GM23338 (cell line): ENCODE measurements at regions not wholly inside any gene's neighbourhood (a gene's known extent, or its start where the extent isn't known, plus 50 kb on each side); places are given as distances from the start of the nearest gene placed in this dataset.

Experiments used
- ATAC-seq: fragments of 200-7000 bp; cut with Tn5 transposase; 3 replicates; pipeline ENCODE4 v1.9.1; 2020
- DNase-seq: peaks from one replicate; pipeline ENCODE4 v3.0.0-alpha.2; 2015; ENCODE audit warnings: low spot score
- H2AFZ ChIP-seq: fragments of 200-600 bp; sonication (generic); 2 replicates; pipeline ENCODE4 v1.8.0; 2016; ENCODE audit warnings: antibody characterized with exemption, mild to moderate bottlenecking, moderate library complexity
- H3F3A ChIP-seq: fragments of 200-600 bp; sonication (generic); replicated peaks from 2 replicates; pipeline ENCODE4 v1.8.0; 2017; ENCODE audit warnings: antibody characterized with exemption, mixed run types, low read depth
- H3K27ac ChIP-seq: fragments of 200-600 bp; sonication (generic); 2 replicates; pipeline ENCODE4 v1.6.1; 2016; ENCODE audit warnings: low read depth
- H3K27me3 ChIP-seq: fragments of 200-600 bp; sonication (generic); 2 replicates; pipeline ENCODE4 v1.8.0; 2016; ENCODE audit warnings: mild to moderate bottlenecking, mixed run types, moderate library complexity; ENCODE audit not compliant: insufficient read depth
- H3K36me3 ChIP-seq: fragments of 200-600 bp; sonication (generic); 2 replicates; pipeline ENCODE4 v1.8.0; 2016; ENCODE audit warnings: mild to moderate bottlenecking; ENCODE audit not compliant: insufficient read depth
- H3K4me1 ChIP-seq: fragments of 200-600 bp; sonication (generic); 2 replicates; pipeline ENCODE4 v1.8.0; 2016; ENCODE audit warnings: mild to moderate bottlenecking, moderate library complexity; ENCODE audit not compliant: insufficient read depth
- H3K4me2 ChIP-seq: fragments of 200-600 bp; sonication (generic); 2 replicates; pipeline ENCODE4 v1.7.1; 2017; ENCODE audit warnings: mixed run types
- H3K4me3 ChIP-seq: fragments of 200-600 bp; sonication (generic); 2 replicates; pipeline ENCODE4 v1.6.1; 2016; ENCODE audit warnings: mixed run types
- H3K79me2 ChIP-seq: fragments of 200-600 bp; sonication (generic); replicated peaks from 2 replicates; pipeline ENCODE4 v1.8.0; 2017; ENCODE audit warnings: mild to moderate bottlenecking; ENCODE audit not compliant: insufficient read depth
- H3K9me2 ChIP-seq: fragments of 200-600 bp; sonication (generic); 2 replicates; pipeline ENCODE4 v1.8.0; 2017; ENCODE audit not compliant: insufficient read depth
- H4K20me1 ChIP-seq: fragments of 200-600 bp; sonication (generic); replicated peaks from 2 replicates; pipeline ENCODE4 v1.8.0; 2017; ENCODE audit warnings: mild to moderate bottlenecking; ENCODE audit not compliant: insufficient read depth
- H3K27ac Mint-ChIP-seq: 2 replicates; pipeline ENCODE4 v1.8.0; 2020; ENCODE audit warnings: inconsistent platforms, mild to moderate bottlenecking, moderate library complexity, mixed read lengths
- H3K27me3 Mint-ChIP-seq: 3 replicates; pipeline ENCODE4 v1.8.0; 2022; ENCODE audit warnings: low read depth, mild to moderate bottlenecking, moderate library complexity, mixed read lengths, inconsistent platforms; ENCODE audit not compliant: insufficient read depth, poor library complexity
- H3K36me3 Mint-ChIP-seq: 3 replicates; pipeline ENCODE4 v1.8.0; 2021; ENCODE audit warnings: low read depth, mild to moderate bottlenecking, inconsistent platforms, moderate library complexity, mixed read lengths
- H3K4me1 Mint-ChIP-seq: 3 replicates; pipeline ENCODE4 v1.8.0; 2020; ENCODE audit warnings: mild to moderate bottlenecking, inconsistent platforms, mixed read lengths
- H3K4me3 Mint-ChIP-seq: 3 replicates; pipeline ENCODE4 v1.8.0; 2021; ENCODE audit warnings: moderate library complexity, mild to moderate bottlenecking, inconsistent platforms, mixed read lengths
- H3K9me3 Mint-ChIP-seq: 3 replicates; pipeline ENCODE4 v1.8.0; 2020; ENCODE audit warnings: moderate library complexity, mild to moderate bottlenecking, inconsistent platforms, mixed read lengths
- JUNB ChIP-seq: IDR thresholded peaks from one replicate; pipeline ENCODE4 v1.6.1; 2016; ENCODE audit warnings: antibody characterized with exemption; ENCODE audit not compliant: unreplicated experiment
- STAT1 ChIP-seq: IDR thresholded peaks from one replicate; pipeline ENCODE4 v1.6.1; 2016; ENCODE audit warnings: antibody characterized with exemption; ENCODE audit not compliant: unreplicated experiment
- ZNF114 ChIP-seq: fragments of 250-450 bp; sonication (Bioruptor Pico); IDR thresholded peaks from 2 replicates; pipeline ENCODE4 v1.5.0; 2020; ENCODE audit warnings: mild to moderate bottlenecking, moderate library complexity
- ZNF331 ChIP-seq: fragments of 250-450 bp; sonication (Bioruptor Pico); IDR thresholded peaks from 2 replicates; pipeline ENCODE4 v1.5.0; 2020; ENCODE audit warnings: low read depth, mild to moderate bottlenecking, moderate library complexity
- ZNF462 ChIP-seq: fragments of 250-450 bp; sonication (Bioruptor Pico); IDR thresholded peaks from 2 replicates; pipeline ENCODE4 v1.5.0; 2020; ENCODE audit warnings: mild to moderate bottlenecking, moderate library complexity
- TF ChIP-seq, protein P1 (sequence below), 2 experiments: fragments of 200-600 bp in 1 of 2; sonication (generic) in 1 of 2; conservative IDR thresholded peaks; 2 replicates each; pipeline versions ENCODE4 v1.5.1 to v1.6.1; 2016 to 2017; ENCODE audit warnings: antibody characterized with exemption in 2 of 2, low read depth in 2 of 2, mild to moderate bottlenecking in 2 of 2, moderate library complexity in 1 of 2
- TF ChIP-seq, protein P2 (sequence below): IDR thresholded peaks from 2 replicates; pipeline ENCODE4 v1.6.1; 2016; ENCODE audit warnings: antibody characterized with exemption

- TF ChIP-seq, protein P1, sequence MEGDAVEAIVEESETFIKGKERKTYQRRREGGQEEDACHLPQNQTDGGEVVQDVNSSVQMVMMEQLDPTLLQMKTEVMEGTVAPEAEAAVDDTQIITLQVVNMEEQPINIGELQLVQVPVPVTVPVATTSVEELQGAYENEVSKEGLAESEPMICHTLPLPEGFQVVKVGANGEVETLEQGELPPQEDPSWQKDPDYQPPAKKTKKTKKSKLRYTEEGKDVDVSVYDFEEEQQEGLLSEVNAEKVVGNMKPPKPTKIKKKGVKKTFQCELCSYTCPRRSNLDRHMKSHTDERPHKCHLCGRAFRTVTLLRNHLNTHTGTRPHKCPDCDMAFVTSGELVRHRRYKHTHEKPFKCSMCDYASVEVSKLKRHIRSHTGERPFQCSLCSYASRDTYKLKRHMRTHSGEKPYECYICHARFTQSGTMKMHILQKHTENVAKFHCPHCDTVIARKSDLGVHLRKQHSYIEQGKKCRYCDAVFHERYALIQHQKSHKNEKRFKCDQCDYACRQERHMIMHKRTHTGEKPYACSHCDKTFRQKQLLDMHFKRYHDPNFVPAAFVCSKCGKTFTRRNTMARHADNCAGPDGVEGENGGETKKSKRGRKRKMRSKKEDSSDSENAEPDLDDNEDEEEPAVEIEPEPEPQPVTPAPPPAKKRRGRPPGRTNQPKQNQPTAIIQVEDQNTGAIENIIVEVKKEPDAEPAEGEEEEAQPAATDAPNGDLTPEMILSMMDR (conservative IDR thresholded peaks at IDR 0.05; ENCODE audit: low read depth in 2 of 2): no peak
- TF ChIP-seq ZNF331 (CRISPR knock-in tag) (no peak), ZNF114 (CRISPR knock-in tag) (no peak)
Measured at GRCh38 chr10:80805343-80806020, 267.8 kb downstream of the SH2D4B start (continued).

- TF ChIP-seq STAT1: no peak
- TF ChIP-seq ZNF462: no peak
- TF ChIP-seq, protein P2, sequence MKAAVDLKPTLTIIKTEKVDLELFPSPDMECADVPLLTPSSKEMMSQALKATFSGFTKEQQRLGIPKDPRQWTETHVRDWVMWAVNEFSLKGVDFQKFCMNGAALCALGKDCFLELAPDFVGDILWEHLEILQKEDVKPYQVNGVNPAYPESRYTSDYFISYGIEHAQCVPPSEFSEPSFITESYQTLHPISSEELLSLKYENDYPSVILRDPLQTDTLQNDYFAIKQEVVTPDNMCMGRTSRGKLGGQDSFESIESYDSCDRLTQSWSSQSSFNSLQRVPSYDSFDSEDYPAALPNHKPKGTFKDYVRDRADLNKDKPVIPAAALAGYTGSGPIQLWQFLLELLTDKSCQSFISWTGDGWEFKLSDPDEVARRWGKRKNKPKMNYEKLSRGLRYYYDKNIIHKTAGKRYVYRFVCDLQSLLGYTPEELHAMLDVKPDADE: no peak
- no peak for TF ChIP-seq JUNB
- TF ChIP-seq ZNF331 (CRISPR knock-in tag): no peak
- Histone ChIP-seq H2AFZ (no peak overlapping the region), H3K27ac (no peak overlapping the region), H3K4me3 (no peak overlapping the region), H3F3A (no peaks in the 10 kb centered on the region), H3K9me2 (peaks cover 6% of the 10 kb centered on the region; the same call in 1 of the 2 replicates), H3K79me2 (no peaks in the 10 kb centered on the region), H4K20me1 (no peaks in the 10 kb centered on the region), H3K36me3 (no peaks in the 10 kb centered on the region), H3K4me2 (no peak overlapping the region), H3K4me1 (no peaks in the 10 kb centered on the region), H3K27me3 (no peaks in the 10 kb centered on the region)
- H3K4me1 Mint-ChIP-seq: no peaks in the 10 kb centered on the region
- no peak overlapping the region for H3K27ac Mint-ChIP-seq
- DNase-seq: no peak
- H3K9me3 Mint-ChIP-seq: peaks cover 19% of the 10 kb centered on the region
- H3K36me3 Mint-ChIP-seq: peaks cover 9% of the 10 kb centered on the region; the same call in 2 of the 3 replicates
- peaks cover 3% of the 10 kb centered on the region for H3K27me3 Mint-ChIP-seq
- no peak for ATAC-seq
- H3K4me3 Mint-ChIP-seq: no peak overlapping the region
Measured at GRCh38 chr10:80814147-80814652, 276.5 kb downstream of the SH2D4B start.
